ENCODE measurements at regions not wholly inside any gene's neighbourhood (a gene's known extent, or its start where the extent isn't known, plus 50 kb on each side); places are given as distances from the start of the nearest gene placed in this dataset.

- Histone ChIP-seq H3K27me3 (ENCODE audit: control insufficient read depth in 2 of 2, insufficient read depth in 2 of 2, low read length in 2 of 2) (no peaks in the 10 kb centered on the region), H3K4me1 (replicated peaks in 1 of 2; ENCODE audit: control insufficient read depth in 2 of 2, insufficient read depth in 2 of 2, low read length in 2 of 2) (no peaks in the 10 kb centered on the region), H3K4me2 (ENCODE audit: insufficient read depth, low read length) (no peak overlapping the region), H3K9ac (ENCODE audit: insufficient read depth in 1 of 2, low read depth in 2 of 2, low read length in 2 of 2) (no peak overlapping the region), H3K27ac (ENCODE audit: extremely low read depth, low read depth, low read length) (no peak overlapping the region), H2AFZ (ENCODE audit: low read depth, low read length) (no peak overlapping the region), H3K4me3 (no peak overlapping the region), H3K79me2 (ENCODE audit: control insufficient read depth, insufficient read depth, low read length) (no peaks in the 10 kb centered on the region), H3K9me3 (replicated peaks; ENCODE audit: control insufficient read depth, insufficient read depth, low read depth, low read length) (no peaks in the 10 kb centered on the region), H4K20me1 (replicated peaks; ENCODE audit: control insufficient read depth, insufficient read depth, low read length) (no peaks in the 10 kb centered on the region), H3K9me1 (ENCODE audit: control insufficient read depth, insufficient read depth, low read length) (no peaks in the 10 kb centered on the region), H3K36me3 (ENCODE audit: control insufficient read depth, insufficient read depth, low read length) (no peaks in the 10 kb centered on the region)
- CTCF ChIA-PET (ENCODE audit: low intra/inter-chr PET ratio), result no interaction called here
- in situ Hi-C loops (cut with MboI), result no loop called here
- ATAC-seq (no peak), DNase-seq (ENCODE audit: extremely low read depth in 1 of 4, low spot score in 3 of 4) (no peak), FAIRE-seq (no peak)
- TF ChIP-seq BRF2 (IDR thresholded peaks at IDR 0.05; ENCODE audit: borderline replicate concordance, insufficient read depth, insufficient read length) (no peak), ZNF184 (CRISPR knock-in tag; IDR thresholded peaks at IDR 0.05) (no peak), ZNF174 (CRISPR knock-in tag; IDR thresholded peaks at IDR 0.05) (no peak), POLR3A (IDR thresholded peaks at IDR 0.05; ENCODE audit: borderline replicate concordance, extremely low read depth, insufficient read depth, insufficient read length) (no peak)
- 0% methylated on average over 5 of the region's 5 CpGs for WGBS (ENCODE audit: insufficient coverage, low coverage, missing lambda C conversion rate)
- intact Hi-C loops (cut with micrococcal nuclease), result no loop called here
- BruUV-seq (replicated peaks), result no TSS peak
- POLR2A ChIA-PET, result no interaction called here
Observed at GRCh38 chr16:59052231-59052630, 318.1 kb upstream of the GOT2 start.

GRCh38 chr16:59048876-59049275 is 314.8 kb upstream of the GOT2 start:
- H3K4me1 ChIP-seq (replicated peaks in 1 of 2; ENCODE audit: control insufficient read depth in 2 of 2, insufficient read depth in 2 of 2, low read length in 2 of 2), result no peaks in the 10 kb centered on the region
- H3K9me3 ChIP-seq (replicated peaks; ENCODE audit: control insufficient read depth, insufficient read depth, low read depth, low read length), result no peaks in the 10 kb centered on the region
- no peaks in the 10 kb centered on the region for H3K9me1 ChIP-seq (ENCODE audit: control insufficient read depth, insufficient read depth, low read length)
- DNase-seq (ENCODE audit: extremely low read depth in 1 of 4, low spot score in 3 of 4), result no peak
- POLR2A ChIA-PET, result no interaction called here
- no peak overlapping the region for H2AFZ ChIP-seq (ENCODE audit: low read depth, low read length)
- in situ Hi-C loops (cut with MboI) (no loop called here), intact Hi-C loops (cut with micrococcal nuclease) (no loop called here)
- no peak for TF ChIP-seq MYNN (IDR thresholded peaks at IDR 0.05)
- TF ChIP-seq MYNN (CRISPR knock-in tag; IDR thresholded peaks at IDR 0.05), result no peak
- TF ChIP-seq ZNF76 (CRISPR knock-in tag; IDR thresholded peaks at IDR 0.05; ENCODE audit: borderline replicate concordance), result no peak
- TF ChIP-seq JUND (IDR thresholded peaks at IDR 0.05; ENCODE audit: borderline replicate concordance, low read depth, low read length), result no peak
- no peak for TF ChIP-seq JUND (tag; IDR thresholded peaks at IDR 0.05; ENCODE audit: borderline replicate concordance, low read depth, low read length)
- no peak overlapping the region for H3K4me2 ChIP-seq (ENCODE audit: insufficient read depth, low read length)
- no peaks in the 10 kb centered on the region for H3K36me3 ChIP-seq (ENCODE audit: control insufficient read depth, insufficient read depth, low read length)
- 0% methylated on average over 3 of the region's 3 CpGs for WGBS (ENCODE audit: insufficient coverage, low coverage, missing lambda C conversion rate)
- no peak overlapping the region for H3K4me3 ChIP-seq
- H3K9ac ChIP-seq (ENCODE audit: insufficient read depth in 1 of 2, low read depth in 2 of 2, low read length in 2 of 2), result no peak overlapping the region
- H3K79me2 ChIP-seq (ENCODE audit: control insufficient read depth, insufficient read depth, low read length), result no peaks in the 10 kb centered on the region
- BruUV-seq (replicated peaks), result no TSS peak
- CTCF ChIA-PET (ENCODE audit: low intra/inter-chr PET ratio), result no interaction called here
- H4K20me1 ChIP-seq (replicated peaks; ENCODE audit: control insufficient read depth, insufficient read depth, low read length), result no peaks in the 10 kb centered on the region
- H3K27me3 ChIP-seq (ENCODE audit: control insufficient read depth in 2 of 2, insufficient read depth in 2 of 2, low read length in 2 of 2), result no peaks in the 10 kb centered on the region
- ATAC-seq, result no peak
- no peak overlapping the region for H3K27ac ChIP-seq (ENCODE audit: extremely low read depth, low read depth, low read length)
- FAIRE-seq, result no peak
